IMR-90 (cell line): ENCODE measurements at regions not wholly inside any gene's neighbourhood (a gene's known extent, or its start where the extent isn't known, plus 50 kb on each side); places are given as distances from the start of the nearest gene placed in this dataset.

Source experiments
- ATAC-seq: fragments of 200-7000 bp; cut with Tn5 transposase; 2 replicates; pipeline ENCODE4 v1.9.1; 2020; ENCODE audit warnings: low read depth, mild to moderate bottlenecking, moderate library complexity
- BruUV-seq: library from RNA; stranded (reverse); fragments of 400-500 nt; replicated peaks from 2 replicates; lab custom pipeline; 2021; lab: Mats Ljungman, UMichigan
- CTCF ChIA-PET: fragments of 300-600 bp; formaldehyde crosslinking; extraction: SDS; loops from one replicate; lab custom pipeline; 2021; ENCODE audit warnings: antibody characterized with exemption; lab: Yijun Ruan, JAX
- POLR2A ChIA-PET: fragments of 300-600 bp; sonication (Branson Sonifier 250); formaldehyde crosslinking; loops from one replicate; lab custom pipeline; 2022; ENCODE audit warnings: antibody characterized with exemption; ENCODE audit not compliant: unreplicated experiment; lab: Charles Lee
- DNase-seq: peaks from one replicate; pipeline ENCODE4 v3.0.0; 2013
- H2AFZ ChIP-seq: replicated peaks from 2 replicates; pipeline ENCODE3; 2013; ENCODE audit warnings: low read length, mild to moderate bottlenecking; ENCODE audit not compliant: poor library complexity
- H2AK5ac ChIP-seq: 2 replicates; pipeline ENCODE4 v1.6.1; 2013; ENCODE audit warnings: low read depth, low read length, inconsistent platforms
- H2AK9ac ChIP-seq: replicated peaks from 2 replicates; pipeline ENCODE3; 2013; ENCODE audit warnings: mild to moderate bottlenecking, low read depth, low read length, moderate library complexity; ENCODE audit not compliant: poor library complexity
- H2BK120ac ChIP-seq: 2 replicates; pipeline ENCODE4 v1.6.1; 2013; ENCODE audit warnings: low read depth, low read length, inconsistent platforms
- H2BK15ac ChIP-seq: 3 replicates; pipeline ENCODE4 v1.6.1; 2013; ENCODE audit warnings: low read depth, low read length, inconsistent platforms
- H2BK20ac ChIP-seq: 2 replicates; pipeline ENCODE4 v1.6.1; 2013; ENCODE audit warnings: low read depth, mild to moderate bottlenecking, inconsistent platforms, low read length, moderate library complexity
- H2BK5ac ChIP-seq: 2 replicates; pipeline ENCODE4 v1.6.1; 2013; ENCODE audit warnings: mild to moderate bottlenecking, low read depth, low read length, inconsistent platforms; ENCODE audit not compliant: poor library complexity, severe bottlenecking
- H3K14ac ChIP-seq: replicated peaks from 2 replicates; pipeline ENCODE4 v1.6.1; 2013; ENCODE audit warnings: low read depth, low read length, inconsistent platforms
- H3K18ac ChIP-seq: 2 replicates; pipeline ENCODE4 v1.6.1; 2013; ENCODE audit warnings: low read depth, low read length, control low read depth
- H3K23ac ChIP-seq: 2 replicates; pipeline ENCODE4 v1.6.1; 2013; ENCODE audit warnings: low read depth, low read length, inconsistent platforms
- H3K27ac ChIP-seq: 2 replicates; pipeline ENCODE4 v1.5.1; 2013; ENCODE audit warnings: mild to moderate bottlenecking, control low read depth, low read length; ENCODE audit not compliant: insufficient read depth
- H3K27me3 ChIP-seq: 2 replicates; pipeline ENCODE4 v1.6.1; 2013; ENCODE audit warnings: low read length; ENCODE audit not compliant: control insufficient read depth, insufficient read depth
- H3K36me3 ChIP-seq: 2 replicates; pipeline ENCODE4 v1.6.1; 2013; ENCODE audit warnings: low read length, mixed read lengths; ENCODE audit not compliant: control insufficient read depth, insufficient read depth
- H3K4ac ChIP-seq: 2 replicates; pipeline ENCODE4 v1.6.1; 2013; ENCODE audit warnings: low read depth, low read length, inconsistent platforms
- H3K4me1 ChIP-seq: 2 replicates; pipeline ENCODE4 v1.6.1; 2013; ENCODE audit warnings: low read length, mixed read lengths; ENCODE audit not compliant: control insufficient read depth, insufficient read depth
- H3K4me2 ChIP-seq: 2 replicates; pipeline ENCODE4 v1.6.1; 2013; ENCODE audit warnings: low read depth, mild to moderate bottlenecking, control low read depth, low read length, moderate library complexity
- H3K4me3 ChIP-seq: 2 replicates; pipeline ENCODE4 v1.5.1; 2013; ENCODE audit warnings: low read depth, mild to moderate bottlenecking, control low read depth, low read length, moderate library complexity; ENCODE audit not compliant: insufficient read depth
- H3K56ac ChIP-seq: 2 replicates; pipeline ENCODE4 v1.6.1; 2013; ENCODE audit warnings: low read length, inconsistent platforms; ENCODE audit not compliant: insufficient read depth; ENCODE audit errors: extremely low read depth
- H3K79me1 ChIP-seq, 2 experiments: 2 replicates each; pipeline ENCODE4 v1.6.1; 2013; ENCODE audit warnings: low read length in 2 of 2, inconsistent platforms in 1 of 2, low read depth in 1 of 2
- H3K9ac ChIP-seq: 2 replicates; pipeline ENCODE4 v1.6.1; 2013; ENCODE audit warnings: low read depth, low read length, control low read depth
- H3K9me1 ChIP-seq: 2 replicates; pipeline ENCODE4 v1.6.1; 2013; ENCODE audit warnings: low read length, inconsistent platforms; ENCODE audit not compliant: insufficient read depth
- H3K9me3 ChIP-seq: 2 replicates; pipeline ENCODE4 v1.6.1; 2013; ENCODE audit warnings: low read length; ENCODE audit not compliant: control insufficient read depth, insufficient read depth
- H4K20me1 ChIP-seq: 2 replicates; pipeline ENCODE4 v1.6.1; 2013; ENCODE audit warnings: low read length, inconsistent platforms; ENCODE audit not compliant: insufficient read depth
- H4K5ac ChIP-seq: 2 replicates; pipeline ENCODE4 v1.6.1; 2013; ENCODE audit warnings: mild to moderate bottlenecking, low read depth, low read length, control low read depth
- H4K8ac ChIP-seq, 2 experiments: 2 replicates each; pipeline ENCODE4 v1.6.1; 2013; ENCODE audit warnings: low read depth in 2 of 2, low read length in 2 of 2, control low read depth in 1 of 2, inconsistent platforms in 1 of 2
- H4K91ac ChIP-seq: 2 replicates; pipeline ENCODE4 v1.6.1; 2013; ENCODE audit warnings: low read depth, low read length, inconsistent platforms; ENCODE audit not compliant: insufficient read depth
- BHLHE40 ChIP-seq: fragments of 150-350 bp; IDR thresholded peaks from 2 replicates; pipeline ENCODE4 v1.6.1; 2016; ENCODE audit warnings: mild to moderate bottlenecking, low read depth, low read length
- CEBPB ChIP-seq: IDR thresholded peaks from 2 replicates; pipeline ENCODE4 v1.6.1; 2012; ENCODE audit warnings: low read depth, low read length, improper control_type of control experiment
- CHD1 ChIP-seq: IDR thresholded peaks from 2 replicates; pipeline ENCODE4 v1.6.1; 2012; ENCODE audit warnings: low read depth, low read length, improper control_type of control experiment
- FOS ChIP-seq: fragments of 150-350 bp; IDR thresholded peaks from 2 replicates; pipeline ENCODE4 v1.6.1; 2016; ENCODE audit warnings: low read depth, low read length
- MAFK ChIP-seq: IDR thresholded peaks from 2 replicates; pipeline ENCODE4 v1.6.1; 2012; ENCODE audit warnings: low read depth, low read length, improper control_type of control experiment
- MAZ ChIP-seq: IDR thresholded peaks from 2 replicates; pipeline ENCODE4 v1.6.1; 2012; ENCODE audit warnings: low read depth, mild to moderate bottlenecking, low read length, improper control_type of control experiment, moderate library complexity, borderline replicate concordance
- MXI1 ChIP-seq: IDR thresholded peaks from 2 replicates; pipeline ENCODE4 v1.6.1; 2012; ENCODE audit warnings: low read depth, mild to moderate bottlenecking, low read length, moderate library complexity, borderline replicate concordance
- NFE2L2 ChIP-seq: fragments of 150-350 bp; IDR thresholded peaks from 2 replicates; pipeline ENCODE4 v1.6.1; 2016; ENCODE audit warnings: low read depth, mild to moderate bottlenecking, low read length
- POLR2A ChIP-seq: IDR thresholded peaks from 2 replicates; pipeline ENCODE4 v1.6.1; 2012; ENCODE audit warnings: mild to moderate bottlenecking, low read depth, low read length
- RAD21 ChIP-seq: IDR thresholded peaks from 2 replicates; pipeline ENCODE4 v1.6.1; 2012; ENCODE audit warnings: low read length, improper control_type of control experiment
- RCOR1 ChIP-seq: IDR thresholded peaks from 2 replicates; pipeline ENCODE4 v1.6.1; 2012; ENCODE audit warnings: mild to moderate bottlenecking, low read length, improper control_type of control experiment; ENCODE audit not compliant: insufficient replicate concordance
- RFX5 ChIP-seq: IDR thresholded peaks from 2 replicates; pipeline ENCODE4 v1.8.0; 2012; ENCODE audit warnings: low read depth, mild to moderate bottlenecking, low read length, moderate library complexity
- SMC3 ChIP-seq: fragments of 150-350 bp; IDR thresholded peaks from 2 replicates; pipeline ENCODE4 v1.6.1; 2016; ENCODE audit warnings: low read depth, mild to moderate bottlenecking, antibody characterized with exemption, low read length, moderate library complexity
- WGBS, 2 experiments: methylation state at CpG; one replicate each; pipeline versions ENCODE4 v1.1.5 to v1.1.7; 2013; ENCODE audit warnings: missing lambda C conversion rate in 2 of 2; ENCODE audit not compliant: insufficient read length in 1 of 2; ENCODE audit errors: extremely low coverage in 2 of 2; 5-methylcytosine and 5-hydroxymethylcytosine counted together
- dilution Hi-C: fragments of 300-500 bp; cut with HindIII; formaldehyde crosslinking; loops from one replicate; pipeline ENCODE4 v1.14.3; 2018; ENCODE audit warnings: low sequenced_read_pairs; ENCODE audit not compliant: unreplicated experiment
- in situ Hi-C: fragments of 300-500 bp; cut with MboI; formaldehyde crosslinking; loops from 3 replicates; pipeline ENCODE4 v1.14.3; 2019; ENCODE audit warnings: low sequenced_read_pairs, inconsistent platforms, mixed read lengths
- intact Hi-C: fragments of 100-400 bp; cut with micrococcal nuclease; formaldehyde crosslinking; loops from 2 replicates; pipeline ENCODE4 v1.10.0; 2022
- TF ChIP-seq, protein P1 (sequence below): conservative IDR thresholded peaks from 2 replicates; pipeline ENCODE4 v1.5.1; 2012; ENCODE audit warnings: mild to moderate bottlenecking, low read depth, low read length, improper control_type of control experiment
- TF ChIP-seq, protein P2 (sequence below): fragments of 150-350 bp; IDR thresholded peaks from 2 replicates; pipeline ENCODE4 v1.6.1; 2016; ENCODE audit warnings: low read depth, mild to moderate bottlenecking, low read length, moderate library complexity, borderline replicate concordance
- TF ChIP-seq, protein P3 (sequence below): fragments of 150-350 bp; IDR thresholded peaks from 2 replicates; pipeline ENCODE4 v1.6.1; 2017; ENCODE audit warnings: mild to moderate bottlenecking, antibody characterized with exemption, low read length, low read depth

DNA sequence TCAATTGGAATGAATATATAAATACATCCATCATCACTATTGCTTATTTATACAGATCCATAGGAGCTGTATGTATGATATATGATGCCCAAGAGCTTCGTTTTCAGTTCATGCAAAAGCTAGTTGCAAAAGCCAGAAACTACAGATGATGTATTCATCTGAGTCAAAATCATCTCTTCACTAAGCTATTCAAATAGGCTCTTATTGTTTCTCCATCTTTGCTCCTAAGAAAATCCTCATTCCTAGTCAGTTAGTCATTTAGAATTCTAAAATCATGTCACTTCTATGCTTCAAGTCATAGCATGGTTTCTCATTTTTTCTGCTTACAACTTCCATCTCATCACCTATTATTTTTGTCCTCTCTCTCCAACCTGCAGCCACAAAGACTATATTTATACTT lies 300.1 kb upstream of the TRAM1L1 start:
- no peak overlapping the region for H3K56ac ChIP-seq
- no peak overlapping the region for H3K4ac ChIP-seq
- POLR2A ChIA-PET, result no interaction called here
- no peak overlapping the region for H4K91ac ChIP-seq
- TF ChIP-seq RFX5 (no peak), MAFK (no peak), SMC3 (no peak), RCOR1 (no peak), FOS (no peak), POLR2A (no peak), CHD1 (no peak), MXI1 (no peak), BHLHE40 (no peak), RAD21 (no peak), NFE2L2 (no peak), CEBPB (no peak), MAZ (no peak)
- TF ChIP-seq, protein P1, sequence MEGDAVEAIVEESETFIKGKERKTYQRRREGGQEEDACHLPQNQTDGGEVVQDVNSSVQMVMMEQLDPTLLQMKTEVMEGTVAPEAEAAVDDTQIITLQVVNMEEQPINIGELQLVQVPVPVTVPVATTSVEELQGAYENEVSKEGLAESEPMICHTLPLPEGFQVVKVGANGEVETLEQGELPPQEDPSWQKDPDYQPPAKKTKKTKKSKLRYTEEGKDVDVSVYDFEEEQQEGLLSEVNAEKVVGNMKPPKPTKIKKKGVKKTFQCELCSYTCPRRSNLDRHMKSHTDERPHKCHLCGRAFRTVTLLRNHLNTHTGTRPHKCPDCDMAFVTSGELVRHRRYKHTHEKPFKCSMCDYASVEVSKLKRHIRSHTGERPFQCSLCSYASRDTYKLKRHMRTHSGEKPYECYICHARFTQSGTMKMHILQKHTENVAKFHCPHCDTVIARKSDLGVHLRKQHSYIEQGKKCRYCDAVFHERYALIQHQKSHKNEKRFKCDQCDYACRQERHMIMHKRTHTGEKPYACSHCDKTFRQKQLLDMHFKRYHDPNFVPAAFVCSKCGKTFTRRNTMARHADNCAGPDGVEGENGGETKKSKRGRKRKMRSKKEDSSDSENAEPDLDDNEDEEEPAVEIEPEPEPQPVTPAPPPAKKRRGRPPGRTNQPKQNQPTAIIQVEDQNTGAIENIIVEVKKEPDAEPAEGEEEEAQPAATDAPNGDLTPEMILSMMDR, result no peak
- TF ChIP-seq, protein P2, sequence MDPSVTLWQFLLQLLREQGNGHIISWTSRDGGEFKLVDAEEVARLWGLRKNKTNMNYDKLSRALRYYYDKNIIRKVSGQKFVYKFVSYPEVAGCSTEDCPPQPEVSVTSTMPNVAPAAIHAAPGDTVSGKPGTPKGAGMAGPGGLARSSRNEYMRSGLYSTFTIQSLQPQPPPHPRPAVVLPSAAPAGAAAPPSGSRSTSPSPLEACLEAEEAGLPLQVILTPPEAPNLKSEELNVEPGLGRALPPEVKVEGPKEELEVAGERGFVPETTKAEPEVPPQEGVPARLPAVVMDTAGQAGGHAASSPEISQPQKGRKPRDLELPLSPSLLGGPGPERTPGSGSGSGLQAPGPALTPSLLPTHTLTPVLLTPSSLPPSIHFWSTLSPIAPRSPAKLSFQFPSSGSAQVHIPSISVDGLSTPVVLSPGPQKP, result no peak
- TF ChIP-seq, protein P3, sequence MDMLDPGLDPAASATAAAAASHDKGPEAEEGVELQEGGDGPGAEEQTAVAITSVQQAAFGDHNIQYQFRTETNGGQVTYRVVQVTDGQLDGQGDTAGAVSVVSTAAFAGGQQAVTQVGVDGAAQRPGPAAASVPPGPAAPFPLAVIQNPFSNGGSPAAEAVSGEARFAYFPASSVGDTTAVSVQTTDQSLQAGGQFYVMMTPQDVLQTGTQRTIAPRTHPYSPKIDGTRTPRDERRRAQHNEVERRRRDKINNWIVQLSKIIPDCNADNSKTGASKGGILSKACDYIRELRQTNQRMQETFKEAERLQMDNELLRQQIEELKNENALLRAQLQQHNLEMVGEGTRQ, result no peak
- BruUV-seq, result no TSS peak
- intact Hi-C loops, result no loop called here
- no peaks in the 10 kb centered on the region for H3K9me1 ChIP-seq
- DNase-seq (peak; percentile 67), ATAC-seq (peak; percentile 37; the same call in 1 of the 2 replicates)
- no peaks in the 10 kb centered on the region for H4K20me1 ChIP-seq
- no peaks in the 10 kb centered on the region for H3K9me3 ChIP-seq
- no peaks in the 10 kb centered on the region for H3K27me3 ChIP-seq
- no peak overlapping the region for H2BK15ac ChIP-seq
- H3K4me3 ChIP-seq, result no peak overlapping the region
- H4K8ac ChIP-seq, result no peak overlapping the region
- no peaks in the 10 kb centered on the region for H3K36me3 ChIP-seq
- dilution Hi-C loops, result no loop called here
- no peak overlapping the region for H2AFZ ChIP-seq
- H2BK5ac ChIP-seq, result no peak overlapping the region
- no peak overlapping the region for H3K9ac ChIP-seq
- no CpG with 5 or more reads among the region's 1 CpG for WGBS, 2 experiments
- no peak overlapping the region for H2BK20ac ChIP-seq
- no peak overlapping the region for H3K27ac ChIP-seq
- H3K14ac ChIP-seq, result no peak overlapping the region
- in situ Hi-C loops, result no loop called here
- H2AK5ac ChIP-seq, result no peak overlapping the region
- H2BK120ac ChIP-seq, result no peak overlapping the region
- CTCF ChIA-PET, result interaction anchor here (0.9 kb wide), 1 partner anchor 14 kb away, joined by 3 read pairs; no protein-coding TSS in a partner anchor
- H3K18ac ChIP-seq, result no peak overlapping the region
- no peaks in the 10 kb centered on the region for H3K4me1 ChIP-seq
- H3K4me2 ChIP-seq, result no peak overlapping the region
- H4K5ac ChIP-seq, result no peak overlapping the region
- no peak overlapping the region for H3K23ac ChIP-seq
- no peak overlapping the region for H2AK9ac ChIP-seq
- no peaks in the 10 kb centered on the region for H3K79me1 ChIP-seq
